Adipocyte (in vitro differentiated cells): ENCODE measurements at regions not wholly inside any gene's neighbourhood (a gene's known extent, or its start where the extent isn't known, plus 50 kb on each side); places are given as distances from the start of the nearest gene placed in this dataset.

Experiments used
- DNase-seq: peaks from one replicate; pipeline ENCODE4 v3.0.0-alpha.2; 2015; ENCODE audit warnings: low read depth
- H3K27me3 ChIP-seq: replicated peaks from 2 replicates; pipeline ENCODE4 v1.7.0; 2013; ENCODE audit warnings: mild to moderate bottlenecking, low read length, moderate library complexity; ENCODE audit not compliant: control insufficient read depth, insufficient read depth
- H3K36me3 ChIP-seq: 2 replicates; pipeline ENCODE4 v1.7.0; 2013; ENCODE audit warnings: low read length, mild to moderate bottlenecking, moderate library complexity; ENCODE audit not compliant: control insufficient read depth, insufficient read depth, severe bottlenecking
- H3K4me1 ChIP-seq: 2 replicates; pipeline ENCODE4 v1.7.0; 2013; ENCODE audit warnings: mild to moderate bottlenecking, low read length, moderate library complexity; ENCODE audit not compliant: control insufficient read depth, insufficient read depth
- H3K4me3 ChIP-seq: 2 replicates; pipeline ENCODE4 v1.7.0; 2013; ENCODE audit warnings: mild to moderate bottlenecking, low read length, moderate library complexity
- H3K9ac ChIP-seq: 2 replicates; pipeline ENCODE4 v1.7.0; 2013; ENCODE audit warnings: mild to moderate bottlenecking, low read length, moderate library complexity
- H3K9me3 ChIP-seq: 2 replicates; pipeline ENCODE4 v1.7.0; 2013; ENCODE audit warnings: mild to moderate bottlenecking, low read length, moderate library complexity; ENCODE audit not compliant: control insufficient read depth

GRCh38 chr13:76336889-76337844 lies 549.0 kb downstream of the KCTD12 start:
- Histone ChIP-seq H3K27me3 (no peaks in the 10 kb centered on the region), H3K9me3 (no peaks in the 10 kb centered on the region), H3K9ac (no peak overlapping the region), H3K36me3 (no peaks in the 10 kb centered on the region), H3K4me1 (peaks cover under 1% of the 10 kb centered on the region), H3K4me3 (no peak overlapping the region)
- no peak for DNase-seq

GRCh38 chr13:76335463-76335862 lies 550.7 kb downstream of the KCTD12 start:
- Histone ChIP-seq H3K36me3 (no peaks in the 10 kb centered on the region), H3K9me3 (no peaks in the 10 kb centered on the region), H3K27me3 (no peaks in the 10 kb centered on the region), H3K9ac (no peak overlapping the region), H3K4me3 (no peak overlapping the region), H3K4me1 (peaks cover 5% of the 10 kb centered on the region)
- no peak for DNase-seq

GRCh38 chr13:76331943-76332712 lies 554.1 kb downstream of the KCTD12 start:
- Histone ChIP-seq H3K4me3 (no peak overlapping the region), H3K9me3 (no peaks in the 10 kb centered on the region), H3K27me3 (no peaks in the 10 kb centered on the region), H3K36me3 (no peaks in the 10 kb centered on the region), H3K9ac (no peak overlapping the region), H3K4me1 (peaks cover 5% of the 10 kb centered on the region)
- DNase-seq: peak; percentile 79

- Histone ChIP-seq H3K27me3 (no peaks in the 10 kb centered on the region), H3K4me1 (peaks cover 5% of the 10 kb centered on the region), H3K9me3 (no peaks in the 10 kb centered on the region), H3K36me3 (no peaks in the 10 kb centered on the region), H3K4me3 (no peak overlapping the region), H3K9ac (no peak overlapping the region)
- DNase-seq: peak; percentile 12
Measured at GRCh38 chr13:76330761-76331160, 555.4 kb downstream of the KCTD12 start.

- no peaks in the 10 kb centered on the region for H3K27me3 ChIP-seq
- peaks cover 5% of the 10 kb centered on the region for H3K4me1 ChIP-seq
- H3K9ac ChIP-seq: no peak overlapping the region
- H3K4me3 ChIP-seq: no peak overlapping the region
- H3K36me3 ChIP-seq: no peaks in the 10 kb centered on the region
- DNase-seq: peak; percentile 62
- no peaks in the 10 kb centered on the region for H3K9me3 ChIP-seq
Measured at GRCh38 chr13:76329866-76330580, 556.2 kb downstream of the KCTD12 start.

- DNase-seq: no peak
- no peak overlapping the region for H3K4me3 ChIP-seq
- H3K4me1 ChIP-seq: peaks cover 5% of the 10 kb centered on the region
- no peak overlapping the region for H3K9ac ChIP-seq
- H3K36me3 ChIP-seq: no peaks in the 10 kb centered on the region
- no peaks in the 10 kb centered on the region for H3K27me3 ChIP-seq
- no peaks in the 10 kb centered on the region for H3K9me3 ChIP-seq
Measured at GRCh38 chr13:76329004-76329403, 557.2 kb downstream of the KCTD12 start.

- no peaks in the 10 kb centered on the region for H3K27me3 ChIP-seq
Measured at GRCh38 chr13:76326343-76326742, 559.9 kb downstream of the KCTD12 start.

GRCh38 chr13:76319921-76320320 lies 566.3 kb downstream of the KCTD12 start:
- Histone ChIP-seq H3K36me3 (no peaks in the 10 kb centered on the region), H3K9ac (no peak overlapping the region), H3K4me1 (no peaks in the 10 kb centered on the region), H3K27me3 (no peaks in the 10 kb centered on the region), H3K4me3 (no peak overlapping the region), H3K9me3 (no peaks in the 10 kb centered on the region)
- DNase-seq: no peak

More at GRCh38 chr13:76326343-76326742, 559.9 kb downstream of the KCTD12 start:
- Histone ChIP-seq H3K4me3 (no peak overlapping the region), H3K9me3 (no peaks in the 10 kb centered on the region), H3K36me3 (no peaks in the 10 kb centered on the region), H3K4me1 (no peaks in the 10 kb centered on the region), H3K9ac (no peak overlapping the region)
- DNase-seq: no peak

- Histone ChIP-seq H3K4me3 (no peak overlapping the region), H3K36me3 (no peaks in the 10 kb centered on the region), H3K27me3 (no peaks in the 10 kb centered on the region), H3K9me3 (no peaks in the 10 kb centered on the region), H3K4me1 (no peaks in the 10 kb centered on the region), H3K9ac (no peak overlapping the region)
- DNase-seq: no peak
Measured at GRCh38 chr13:76316998-76317527, 569.1 kb downstream of the KCTD12 start.

- H3K9me3 ChIP-seq: no peaks in the 10 kb centered on the region
Measured at GRCh38 chr13:76314495-76314894, 571.7 kb downstream of the KCTD12 start.

More at GRCh38 chr13:76314495-76314894, 571.7 kb downstream of the KCTD12 start:
- H3K4me3 ChIP-seq: no peak overlapping the region
- no peaks in the 10 kb centered on the region for H3K36me3 ChIP-seq
- H3K27me3 ChIP-seq: no peaks in the 10 kb centered on the region
- no peak for DNase-seq
- no peaks in the 10 kb centered on the region for H3K4me1 ChIP-seq
- H3K9ac ChIP-seq: no peak overlapping the region
